GM19025 (cell line): ENCODE measurements at regions not wholly inside any gene's neighbourhood (a gene's known extent, or its start where the extent isn't known, plus 50 kb on each side); places are given as distances from the start of the nearest gene placed in this dataset.

ENCODE experiments used
- ATAC-seq: cut with Tn5 transposase; IDR thresholded peaks from one replicate; pipeline ENCODE4 v1.9.1; 2021; ENCODE audit warnings: mild to moderate bottlenecking, low read depth, moderate library complexity; ENCODE audit not compliant: unreplicated experiment

DNA sequence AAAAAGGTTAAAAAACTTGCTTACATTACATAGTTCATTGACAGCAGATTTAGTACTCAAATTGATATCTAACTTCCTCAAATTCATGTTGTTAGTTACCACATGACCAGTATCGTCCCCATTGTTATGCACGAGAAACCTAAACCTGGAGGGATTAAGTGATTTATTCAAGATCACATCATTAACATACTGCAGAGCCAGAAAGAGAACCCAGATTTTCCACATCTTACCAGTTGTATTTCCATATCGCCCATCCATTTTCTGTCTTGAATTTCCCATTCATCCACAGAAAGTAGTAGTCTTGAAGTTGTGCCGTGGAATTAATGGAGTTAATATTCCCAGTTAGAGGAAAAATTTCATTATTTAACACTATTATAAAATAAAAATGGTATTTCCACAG lies 512.0 kb downstream of the METTL4 start:
- ATAC-seq = no peak

DNA sequence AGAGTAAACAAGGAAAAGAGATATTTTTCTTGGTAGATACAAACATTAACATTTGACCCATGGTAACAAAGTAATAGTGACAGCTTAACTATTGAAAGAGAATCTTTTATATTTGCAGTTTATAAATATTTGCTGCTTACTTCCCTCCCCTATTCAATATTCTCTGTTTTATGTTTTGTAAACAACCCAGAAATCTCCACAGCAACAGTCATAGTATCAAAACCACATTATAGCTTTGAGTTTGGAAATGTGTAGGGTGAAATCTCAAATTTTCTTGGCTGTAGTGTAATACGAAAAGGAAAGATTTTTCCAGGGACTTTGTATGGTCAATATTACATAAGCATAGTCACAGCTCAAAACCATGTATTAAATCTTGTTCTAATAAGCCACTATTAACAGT lies 511.2 kb downstream of the METTL4 start:
- ATAC-seq = no peak

DNA sequence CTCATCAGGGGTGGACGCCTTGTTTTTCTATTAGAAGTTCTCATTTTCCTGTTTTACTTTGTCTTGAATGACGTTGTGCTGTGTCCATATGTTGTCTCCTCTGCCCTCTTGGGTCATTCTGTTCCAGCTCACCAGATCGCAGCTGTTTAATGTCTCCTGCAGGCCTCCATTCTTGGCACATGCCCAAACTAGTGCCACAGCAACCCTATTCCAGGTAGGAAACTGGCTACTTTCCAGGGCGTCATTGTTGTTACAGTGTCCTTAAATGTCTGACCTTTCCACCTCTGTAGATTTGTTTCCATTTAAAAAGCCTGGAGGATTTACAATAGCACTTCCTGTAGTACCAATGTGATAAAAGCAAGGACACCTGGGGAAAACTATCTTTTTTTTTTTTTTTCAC lies 500.7 kb downstream of the METTL4 start:
- ATAC-seq = no peak

DNA sequence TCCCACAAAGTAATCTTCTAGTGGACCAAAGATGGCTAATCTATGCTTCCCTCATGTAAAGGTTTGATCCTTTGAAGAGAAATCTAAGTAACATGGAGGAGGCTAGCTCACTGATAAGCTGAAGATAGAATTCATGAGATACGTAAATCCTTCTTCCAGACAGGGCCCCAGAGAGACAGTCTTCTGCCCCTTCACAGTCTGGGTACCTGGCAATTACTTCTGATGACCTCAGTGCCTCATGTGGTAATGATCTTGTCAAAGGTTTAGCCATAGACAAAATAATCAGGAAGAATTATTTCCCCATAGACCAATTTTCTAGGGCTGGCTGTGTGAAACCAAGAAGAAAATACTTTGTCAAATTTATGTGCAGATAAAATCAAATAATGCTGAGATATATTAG lies 495.8 kb downstream of the METTL4 start:
- ATAC-seq = no peak

DNA sequence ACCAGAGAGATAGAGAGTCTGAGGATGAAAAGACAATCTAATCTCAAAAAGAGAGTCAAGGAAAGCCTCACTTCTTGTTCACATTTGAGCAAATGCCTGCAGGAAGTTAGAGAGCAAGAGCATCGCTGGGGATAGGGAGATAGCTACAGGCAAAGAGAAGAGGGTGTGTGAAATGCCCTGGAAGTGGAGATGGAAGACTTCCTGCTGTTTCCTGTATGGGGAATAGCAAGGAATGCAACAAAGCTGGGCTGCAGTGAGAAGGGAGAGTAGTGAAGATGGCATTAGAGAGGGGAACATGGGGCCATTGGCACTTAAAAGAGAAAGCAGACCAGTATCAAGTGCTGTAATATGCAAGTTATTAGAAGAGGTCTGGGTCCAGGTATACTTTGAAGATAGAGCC lies 488.6 kb downstream of the METTL4 start:
- no peak for ATAC-seq

DNA sequence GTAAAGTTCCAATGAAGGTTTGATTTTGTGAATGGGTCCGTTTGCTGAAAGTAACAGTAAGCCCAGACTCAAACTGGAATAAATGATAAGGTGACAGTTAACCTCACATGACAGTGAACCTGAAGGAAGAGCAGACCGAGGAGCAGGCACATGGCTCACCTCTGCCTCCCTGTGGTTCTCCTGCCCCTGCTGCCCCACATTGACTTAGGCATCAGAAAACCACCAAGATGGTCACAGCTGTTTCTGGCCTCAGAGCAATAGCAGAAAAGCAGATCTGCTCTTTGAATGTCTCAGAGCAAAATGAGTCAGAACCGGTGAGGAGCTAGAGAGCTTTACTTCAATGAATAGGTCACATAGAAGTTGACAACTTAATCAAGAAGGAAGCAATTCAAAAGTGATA lies 487.6 kb downstream of the METTL4 start:
- ATAC-seq = no peak

DNA sequence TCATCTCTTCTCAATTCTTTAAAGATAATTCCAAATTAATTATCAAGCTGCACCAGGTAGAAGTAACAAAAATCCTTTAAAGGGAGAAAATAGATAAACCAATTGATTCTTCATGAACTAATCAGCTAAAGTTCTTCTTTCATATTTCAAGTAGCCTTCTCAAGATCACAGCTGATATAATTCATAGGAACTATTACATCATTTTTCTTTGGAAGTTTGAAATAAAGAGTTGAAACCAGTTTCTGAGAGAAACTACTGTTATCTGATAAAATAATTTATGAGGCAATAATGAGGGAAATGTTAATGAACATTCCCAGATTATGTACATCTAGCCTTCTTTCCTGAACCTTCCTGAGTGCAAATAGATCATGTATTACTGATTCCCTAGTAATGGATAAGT lies 484.9 kb downstream of the METTL4 start:
- no peak for ATAC-seq

DNA sequence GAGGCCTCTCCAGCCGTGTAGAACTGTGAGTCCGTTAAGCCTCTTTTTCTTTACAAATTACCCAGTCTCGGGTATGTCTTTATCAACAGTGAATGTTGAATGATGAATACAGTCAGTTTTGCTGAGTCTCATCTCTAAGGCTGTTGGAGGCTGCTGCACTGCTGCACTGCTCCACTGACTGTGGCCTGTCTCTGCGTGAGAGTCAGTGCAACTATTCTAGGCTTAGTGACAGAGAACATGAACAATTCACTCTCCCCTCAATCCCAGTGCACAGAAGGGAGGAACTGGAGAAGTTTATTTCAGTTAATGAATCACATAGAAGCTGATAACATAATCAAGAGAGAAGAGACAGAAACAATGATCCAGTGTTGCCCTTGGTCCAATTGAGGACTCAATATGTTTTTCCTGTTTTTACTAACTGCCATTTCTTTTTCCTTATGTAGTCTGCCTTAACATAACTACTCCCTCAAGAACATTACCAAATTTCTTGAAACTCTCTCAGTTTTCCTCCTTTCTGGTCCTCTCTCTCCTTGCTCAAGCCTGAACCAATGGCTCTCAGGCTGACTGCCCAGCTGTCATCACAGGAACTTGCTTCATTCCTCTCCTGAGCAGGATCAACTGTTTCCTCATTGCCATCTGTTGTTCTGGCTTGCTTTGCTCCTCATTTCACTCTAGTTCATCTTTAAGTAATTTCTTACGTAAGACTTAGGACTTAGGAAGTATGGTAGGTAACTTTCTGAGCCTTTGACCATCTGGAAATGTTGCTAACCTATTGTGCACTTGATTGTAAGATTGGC lies 483.2 kb downstream of the METTL4 start:
- ATAC-seq = no peak

DNA sequence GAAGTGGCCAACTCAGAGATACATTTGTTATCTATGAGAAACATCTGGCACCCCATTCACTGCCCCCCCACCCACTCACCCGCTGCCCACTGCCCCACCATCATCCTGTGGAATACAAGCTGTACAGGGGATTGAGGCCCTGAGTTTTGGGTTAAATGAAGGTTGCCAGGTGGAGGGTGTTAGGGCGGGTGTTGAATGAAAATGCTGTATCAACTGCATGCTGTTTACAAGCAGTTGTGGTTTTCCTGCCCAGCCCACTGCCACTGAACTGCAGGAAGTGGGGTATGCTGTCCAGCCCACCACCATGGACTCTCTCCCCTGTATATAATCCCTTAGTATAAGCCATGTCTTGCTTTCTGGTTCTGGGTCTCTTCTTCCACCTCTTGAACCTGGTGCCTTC lies 481.9 kb downstream of the METTL4 start:
- ATAC-seq = no peak

DNA sequence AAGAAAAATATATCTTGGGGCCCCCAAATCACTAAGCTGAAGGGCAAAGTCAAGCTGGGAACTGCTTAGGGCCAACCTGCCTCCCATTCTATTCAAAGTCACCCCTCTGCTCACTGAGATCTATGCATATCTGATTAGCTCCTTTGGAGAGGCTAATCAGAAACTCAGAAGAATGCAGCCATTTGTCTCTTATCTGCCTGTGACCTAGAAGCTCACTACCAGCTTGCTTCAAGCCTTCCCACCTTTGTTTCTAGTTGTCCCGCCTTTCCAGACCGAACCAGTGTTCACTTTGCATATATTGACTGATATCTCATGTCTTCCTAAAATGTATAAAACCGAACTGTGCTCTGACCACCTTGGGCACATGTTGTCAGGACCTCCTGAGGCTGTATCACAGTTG lies 479.4 kb downstream of the METTL4 start:
- ATAC-seq = no peak

DNA sequence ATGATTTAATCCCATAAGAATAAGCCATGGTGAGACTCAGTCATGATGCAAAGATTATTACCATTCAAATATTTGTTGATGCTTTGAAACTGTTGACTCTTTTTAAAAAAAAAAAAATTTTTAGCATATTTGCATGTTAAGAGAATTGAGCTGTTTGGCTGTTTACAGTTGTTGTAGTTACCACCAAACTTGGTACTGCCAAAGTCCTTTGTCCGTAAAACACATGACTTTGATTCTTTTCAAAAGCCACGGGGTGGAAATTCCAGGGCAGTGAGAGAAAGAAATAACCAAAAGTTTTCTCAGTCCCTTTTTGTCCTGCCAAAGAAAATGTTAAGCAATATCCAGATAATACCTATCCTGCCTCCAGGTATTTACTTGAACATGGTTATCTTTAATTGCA lies 474.8 kb downstream of the METTL4 start:
- ATAC-seq = no peak

DNA sequence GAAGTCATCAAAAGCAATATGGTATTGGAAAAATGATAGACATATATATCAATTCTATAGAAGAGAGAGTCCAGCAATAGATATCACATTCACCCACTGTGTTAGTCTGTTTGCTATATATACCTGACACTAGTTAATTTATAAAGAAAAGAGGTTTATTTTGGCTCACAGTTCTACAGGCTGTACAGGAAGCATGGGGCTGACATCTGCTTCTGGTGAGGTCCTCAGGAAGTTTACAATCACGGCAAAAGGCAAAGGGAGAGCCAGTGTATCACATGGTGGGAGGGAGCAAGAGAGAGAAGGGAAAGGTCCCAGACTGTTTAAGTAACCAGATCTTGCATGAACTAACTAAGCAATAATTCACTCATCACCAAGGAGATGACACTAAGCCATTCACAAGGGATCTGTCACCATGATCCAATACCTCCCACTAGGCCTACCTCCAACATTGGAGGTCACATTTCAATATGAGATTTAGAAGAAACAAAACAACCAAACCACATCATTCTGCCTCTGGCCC lies 470.6 kb downstream of the METTL4 start:
- ATAC-seq = no peak

DNA sequence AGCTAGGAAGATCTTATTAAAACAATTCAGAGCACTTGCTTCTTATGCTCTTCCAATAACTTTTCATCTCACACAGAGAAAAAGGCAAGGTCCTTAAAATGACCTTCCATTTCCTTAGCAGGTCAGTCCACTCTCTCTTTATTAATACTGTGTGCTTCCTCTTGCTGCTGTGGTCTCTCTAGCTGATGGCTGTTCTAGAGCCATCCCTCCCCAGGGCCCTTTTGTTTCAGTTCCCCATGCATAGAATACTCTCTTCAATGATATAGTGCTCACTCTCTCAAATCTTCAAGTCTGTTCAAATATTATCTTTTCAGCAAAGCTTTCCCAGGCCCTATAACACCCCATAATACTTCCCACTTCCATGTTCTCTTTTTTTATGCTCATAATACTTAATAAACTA lies 469.3 kb downstream of the METTL4 start:
- ATAC-seq = no peak

DNA sequence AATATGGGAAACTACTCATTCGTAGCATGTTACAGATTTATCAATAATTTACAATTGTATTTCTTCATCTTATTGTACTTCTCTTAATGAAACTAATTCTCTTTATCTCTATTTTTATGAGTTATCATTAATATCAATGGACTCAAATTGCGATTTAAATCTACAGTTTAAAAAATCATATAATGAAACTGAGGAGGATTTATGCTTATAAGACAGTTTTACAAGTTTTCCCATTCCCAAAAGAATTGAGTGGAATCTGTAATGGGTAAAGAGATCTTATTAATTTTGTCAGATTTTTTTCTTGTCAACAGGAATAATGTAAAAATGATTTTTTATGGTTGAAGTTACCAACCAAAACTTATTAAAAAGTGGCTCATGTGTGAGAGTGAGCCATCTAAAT lies 468.0 kb downstream of the METTL4 start:
- no peak for ATAC-seq

DNA sequence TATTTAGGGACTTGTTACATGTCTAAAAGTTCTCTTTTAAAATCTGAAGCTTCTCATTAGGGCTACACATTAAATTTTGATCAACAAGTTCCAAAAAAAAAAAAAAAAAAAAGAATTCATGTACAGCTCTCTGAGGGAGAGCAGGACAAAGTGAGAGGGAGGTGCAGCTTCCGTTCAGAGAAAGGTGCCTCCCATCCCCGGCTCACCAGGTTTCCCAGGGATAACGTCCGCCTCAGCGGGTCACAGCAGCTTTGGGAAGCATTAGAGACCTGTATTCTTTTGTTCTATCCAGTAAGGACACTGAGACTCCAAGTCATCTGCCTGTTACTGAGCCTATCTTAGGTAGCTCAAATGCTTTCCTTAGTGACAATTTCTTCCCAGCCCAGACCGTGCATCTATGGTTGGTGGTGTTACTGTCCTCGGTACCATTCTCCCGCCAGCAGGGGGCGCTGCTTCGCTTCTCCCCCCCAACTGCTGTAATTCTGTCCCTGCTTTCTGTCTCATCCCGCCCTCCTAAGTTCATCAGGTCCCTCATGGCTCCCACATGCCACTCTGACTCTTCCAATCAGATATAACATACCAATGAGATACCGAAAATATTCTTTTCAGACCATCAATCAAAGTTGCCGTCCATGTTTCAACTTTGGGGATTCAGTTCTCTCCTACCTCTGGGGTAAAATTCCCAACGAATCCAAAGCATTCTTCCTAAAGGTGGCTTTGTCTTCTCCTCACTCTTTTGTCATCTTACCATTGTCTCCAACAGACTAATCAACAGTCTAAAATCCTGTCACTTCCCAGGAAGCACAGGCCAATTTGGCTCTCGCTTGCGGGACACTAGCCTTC lies 466.5 kb downstream of the METTL4 start:
- ATAC-seq = peak; percentile 77

DNA sequence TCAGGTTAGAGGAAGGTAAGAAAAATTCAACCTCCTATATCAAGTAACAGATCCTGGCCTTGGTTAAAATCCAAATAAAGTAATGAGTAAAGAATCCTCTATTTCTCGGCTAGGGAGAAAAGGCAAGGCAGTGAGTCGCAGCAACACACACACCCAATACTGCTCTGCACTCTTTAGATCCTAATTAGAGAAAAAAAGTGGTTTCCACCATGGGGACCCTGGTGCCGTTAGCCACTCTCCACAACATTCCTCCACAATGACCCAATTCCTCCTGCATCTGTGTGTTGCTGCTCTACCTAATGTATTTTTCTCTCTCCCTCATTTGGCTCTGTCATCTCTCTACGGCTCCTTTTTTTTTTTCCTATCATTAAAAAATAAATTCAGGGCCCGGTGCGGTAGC lies 462.7 kb downstream of the METTL4 start:
- no peak for ATAC-seq

DNA sequence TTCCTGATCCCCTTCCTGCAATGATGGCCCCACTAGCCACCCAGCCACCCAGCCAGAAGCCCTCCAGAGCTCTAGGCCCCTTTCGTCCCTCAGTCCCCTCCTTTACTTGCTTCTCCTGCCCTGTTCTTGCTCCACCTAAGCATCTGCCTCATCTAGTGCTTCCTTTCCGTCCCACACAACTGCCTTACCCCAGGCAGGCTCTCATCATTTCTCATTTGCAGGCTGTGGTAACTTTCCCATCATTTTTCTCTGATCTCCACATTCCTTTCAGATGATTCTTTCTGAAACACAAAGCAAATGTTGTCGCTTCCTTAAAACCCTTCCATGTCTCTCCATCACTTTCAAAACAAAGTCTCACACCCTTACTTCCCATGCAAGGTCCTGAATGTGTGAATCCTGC lies 459.8 kb downstream of the METTL4 start:
- ATAC-seq = no peak

DNA sequence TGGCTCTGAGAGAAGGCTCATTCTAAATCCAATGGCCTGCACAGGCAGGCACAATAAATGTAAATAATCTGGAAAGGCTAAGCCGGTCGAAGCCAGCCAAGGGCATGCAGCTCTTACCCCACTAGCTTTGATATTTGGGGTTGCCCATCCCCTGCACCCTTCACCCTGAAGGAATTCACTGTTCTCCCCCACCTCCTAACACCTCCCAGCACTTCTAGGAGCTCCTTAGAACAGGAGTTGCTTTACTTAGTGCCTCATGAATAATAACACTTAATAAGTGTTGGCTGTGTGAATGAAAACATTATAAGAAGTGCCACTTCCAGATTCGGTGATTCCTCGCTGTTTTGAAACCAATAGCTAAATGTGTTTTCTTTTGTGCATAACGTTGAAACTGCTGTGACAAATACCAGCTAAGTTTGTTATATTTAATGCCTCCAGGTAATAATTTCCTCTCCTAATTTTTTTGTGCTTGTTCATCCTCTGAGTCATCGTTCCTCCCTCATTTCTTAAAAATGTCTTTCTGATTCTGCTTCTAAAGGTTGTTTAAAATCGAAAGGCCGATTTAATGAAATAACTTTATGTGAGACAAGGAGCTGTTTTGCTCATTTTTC lies 458.8 kb downstream of the METTL4 start:
- ATAC-seq = no peak

DNA sequence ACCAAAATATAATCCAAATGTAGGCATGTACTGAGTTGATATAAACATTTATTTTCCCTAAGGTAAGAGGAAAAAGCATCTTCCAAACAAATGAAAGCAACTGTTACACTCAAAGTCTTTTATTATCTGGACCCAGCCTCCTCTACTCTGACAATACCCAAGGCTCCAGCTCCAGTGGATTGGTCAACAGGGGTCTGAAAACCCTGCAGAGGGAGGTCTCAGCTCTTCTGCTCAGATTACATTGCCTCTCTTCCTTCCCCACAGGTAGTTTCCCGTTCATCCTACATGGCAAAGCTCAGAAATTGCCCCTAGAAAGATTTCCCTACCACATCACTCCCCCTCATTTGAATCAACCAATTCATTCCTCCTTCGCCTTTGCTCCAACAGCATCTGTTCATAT lies 457.0 kb downstream of the METTL4 start:
- no peak for ATAC-seq

DNA sequence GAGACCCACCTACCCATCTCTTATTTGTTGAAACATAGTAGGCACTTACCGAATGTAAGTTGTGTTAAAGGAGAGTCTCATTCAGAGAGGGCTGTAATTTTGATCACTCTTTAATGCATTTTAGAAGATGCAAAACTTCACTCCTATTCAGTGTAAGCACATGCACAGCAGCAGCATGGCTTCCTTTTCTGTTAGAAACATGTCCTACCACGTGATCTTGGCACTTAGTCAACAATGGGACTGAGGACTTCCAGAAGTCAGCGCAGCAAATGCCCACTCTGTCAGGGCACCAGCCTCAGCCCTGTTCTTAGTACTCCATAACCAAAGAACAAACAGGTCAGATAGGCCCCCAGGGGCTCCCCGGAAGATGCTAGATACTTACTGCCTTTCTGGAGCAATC lies 456.5 kb downstream of the METTL4 start:
- no peak for ATAC-seq

DNA sequence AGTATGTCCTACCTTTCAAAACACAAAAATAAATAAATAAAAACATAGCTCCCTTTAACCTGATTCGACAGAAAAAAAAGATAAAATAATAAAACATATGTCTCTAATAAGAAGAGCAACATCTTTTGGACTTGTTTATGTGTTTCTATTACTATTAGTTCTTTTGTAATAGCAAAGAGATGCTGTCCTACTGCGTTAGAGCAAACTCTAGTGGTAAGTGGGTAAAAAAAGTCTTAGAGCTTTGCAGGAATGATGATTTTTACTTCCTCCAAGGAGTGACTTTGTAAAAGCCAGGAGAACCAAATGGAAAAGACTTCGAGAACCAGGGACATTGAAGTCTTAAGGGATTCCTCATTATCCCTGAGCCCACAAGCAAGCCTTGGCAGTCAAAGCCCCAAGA lies 450.1 kb downstream of the METTL4 start:
- no peak for ATAC-seq
